ENCODE measurements at regions not wholly inside any gene's neighbourhood (a gene's known extent, or its start where the extent isn't known, plus 50 kb on each side); places are given as distances from the start of the nearest gene placed in this dataset.

DNA sequence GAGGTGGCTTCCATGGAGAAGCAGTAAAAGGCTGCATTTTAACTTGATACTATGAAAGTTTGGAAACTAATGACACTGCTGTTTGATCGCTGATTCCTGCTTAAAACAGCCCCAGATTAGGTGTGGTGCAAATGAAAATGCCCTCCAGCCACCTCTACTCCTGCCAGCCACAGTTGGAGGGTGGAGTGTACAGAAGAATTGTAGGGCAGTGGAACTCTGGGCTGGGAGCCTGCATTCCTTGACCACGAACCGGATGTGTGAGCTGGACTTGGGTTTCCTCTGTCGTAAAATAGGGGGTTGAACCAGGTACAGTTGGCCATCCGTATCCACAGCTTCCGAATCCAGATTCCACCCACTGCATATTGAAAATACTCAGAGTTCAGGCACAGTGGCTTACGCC, 84.6 kb upstream of the RFX8 start:
- H3K4me3 ChIP-seq (ENCODE audit: control insufficient read depth, low read depth, low read length) = no peak overlapping the region
- TF ChIP-seq, protein P1, sequence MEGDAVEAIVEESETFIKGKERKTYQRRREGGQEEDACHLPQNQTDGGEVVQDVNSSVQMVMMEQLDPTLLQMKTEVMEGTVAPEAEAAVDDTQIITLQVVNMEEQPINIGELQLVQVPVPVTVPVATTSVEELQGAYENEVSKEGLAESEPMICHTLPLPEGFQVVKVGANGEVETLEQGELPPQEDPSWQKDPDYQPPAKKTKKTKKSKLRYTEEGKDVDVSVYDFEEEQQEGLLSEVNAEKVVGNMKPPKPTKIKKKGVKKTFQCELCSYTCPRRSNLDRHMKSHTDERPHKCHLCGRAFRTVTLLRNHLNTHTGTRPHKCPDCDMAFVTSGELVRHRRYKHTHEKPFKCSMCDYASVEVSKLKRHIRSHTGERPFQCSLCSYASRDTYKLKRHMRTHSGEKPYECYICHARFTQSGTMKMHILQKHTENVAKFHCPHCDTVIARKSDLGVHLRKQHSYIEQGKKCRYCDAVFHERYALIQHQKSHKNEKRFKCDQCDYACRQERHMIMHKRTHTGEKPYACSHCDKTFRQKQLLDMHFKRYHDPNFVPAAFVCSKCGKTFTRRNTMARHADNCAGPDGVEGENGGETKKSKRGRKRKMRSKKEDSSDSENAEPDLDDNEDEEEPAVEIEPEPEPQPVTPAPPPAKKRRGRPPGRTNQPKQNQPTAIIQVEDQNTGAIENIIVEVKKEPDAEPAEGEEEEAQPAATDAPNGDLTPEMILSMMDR (IDR thresholded peaks at IDR 0.05; ENCODE audit: control insufficient read depth, insufficient read depth, low read depth, low read length, missing control alignments) = no peak
- no peak for DNase-seq (ENCODE audit: low read depth)

DNA sequence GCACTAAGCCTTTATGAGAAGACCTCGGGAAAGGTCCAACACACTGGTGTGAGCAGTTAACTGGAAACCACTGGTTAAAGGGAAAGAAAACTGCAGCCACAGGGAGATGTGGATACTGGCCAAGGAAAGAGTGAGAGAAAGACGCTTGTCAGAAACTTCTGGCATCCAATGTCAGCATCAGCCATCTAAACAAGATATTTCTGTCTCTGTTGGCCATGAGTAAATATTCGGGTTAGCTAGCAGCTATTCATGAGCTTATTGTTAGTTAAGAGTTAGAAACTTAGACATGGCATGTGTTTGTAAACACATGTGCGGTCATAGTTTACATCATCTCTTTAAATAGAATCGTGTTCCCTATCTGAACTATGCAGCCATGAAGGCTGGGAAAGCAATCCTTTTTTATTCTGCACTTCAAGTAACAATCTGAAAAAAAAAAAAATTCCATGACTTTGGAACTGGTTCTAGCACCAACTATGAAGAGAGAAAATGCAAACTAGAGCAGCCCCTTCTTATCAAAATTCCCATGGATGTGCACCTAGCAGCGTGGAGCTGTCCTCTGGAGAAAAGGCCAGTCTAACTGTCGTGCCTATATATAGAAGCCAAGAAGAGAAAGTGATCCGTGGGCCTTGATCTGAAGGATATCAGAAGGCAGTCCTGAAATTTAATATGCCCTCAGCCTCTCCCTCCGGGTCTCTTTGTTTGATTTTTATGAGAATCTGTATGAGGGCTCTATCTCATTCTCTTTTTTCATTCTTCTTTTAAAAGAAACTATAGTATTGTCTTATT, 84.0 kb upstream of the RFX8 start:
- H3K4me3 ChIP-seq (ENCODE audit: control insufficient read depth, low read depth, low read length) = no peak overlapping the region
- TF ChIP-seq, protein P1 (IDR thresholded peaks at IDR 0.05; ENCODE audit: control insufficient read depth, insufficient read depth, low read depth, low read length, missing control alignments) = no peak
- DNase-seq (ENCODE audit: low read depth) = no peak

DNA sequence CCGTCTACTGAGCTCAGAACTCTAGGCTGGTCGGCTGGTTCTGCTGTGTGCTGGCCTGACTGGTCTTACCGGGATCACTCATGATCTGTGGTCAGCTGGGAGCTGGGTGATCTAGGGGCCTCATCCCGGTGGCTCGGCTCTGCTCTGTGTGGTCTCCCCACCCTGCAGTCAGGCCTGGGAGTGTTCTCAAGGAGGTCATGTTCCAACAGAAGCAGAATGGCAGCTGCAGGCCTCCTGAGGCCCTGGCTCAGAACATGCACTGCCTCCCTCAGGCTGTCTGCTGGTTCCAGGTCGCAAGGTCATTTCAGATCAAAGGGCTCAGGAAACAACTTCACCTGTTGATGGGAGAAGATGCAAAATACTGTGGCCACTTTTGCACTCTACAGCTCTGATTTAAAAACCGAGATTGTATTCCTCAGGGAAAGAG, 81.1 kb upstream of the RFX8 start:
- TF ChIP-seq, protein P1 (IDR thresholded peaks at IDR 0.05; ENCODE audit: control insufficient read depth, insufficient read depth, low read depth, low read length, missing control alignments) = no peak
- no peak overlapping the region for H3K4me3 ChIP-seq (ENCODE audit: control insufficient read depth, low read depth, low read length)
- DNase-seq (ENCODE audit: low read depth) = no peak

DNA sequence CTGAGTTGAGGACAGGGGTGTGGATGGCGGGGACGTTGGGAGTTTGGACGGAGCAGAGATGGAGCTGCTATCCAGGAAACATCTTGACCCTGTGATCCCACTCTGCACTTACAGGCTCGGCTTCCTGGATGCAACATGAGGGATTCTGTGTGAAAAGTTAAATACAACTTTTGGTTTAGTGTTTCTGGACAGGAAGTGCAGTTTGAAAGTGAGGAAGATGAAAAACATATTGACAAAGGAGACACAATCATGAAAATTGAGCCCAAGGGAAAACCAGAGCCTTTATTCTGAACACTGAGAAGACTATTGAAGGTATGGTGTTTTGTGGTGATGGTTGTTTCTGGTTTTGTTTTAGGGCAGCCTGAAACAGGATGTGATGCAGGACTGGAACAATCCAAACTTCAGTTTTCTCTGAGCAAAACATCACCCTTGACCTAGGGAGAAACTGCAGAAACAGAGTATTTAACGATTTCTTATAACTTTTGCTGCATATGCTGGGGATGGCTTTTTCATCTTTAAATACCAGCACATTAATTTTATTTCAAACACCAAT, 76.5 kb upstream of the RFX8 start:
- no peak for DNase-seq (ENCODE audit: low read depth)
- no peak overlapping the region for H3K4me3 ChIP-seq (ENCODE audit: control insufficient read depth, low read depth, low read length)
- TF ChIP-seq, protein P1 (IDR thresholded peaks at IDR 0.05; ENCODE audit: control insufficient read depth, insufficient read depth, low read depth, low read length, missing control alignments) = no peak

DNA sequence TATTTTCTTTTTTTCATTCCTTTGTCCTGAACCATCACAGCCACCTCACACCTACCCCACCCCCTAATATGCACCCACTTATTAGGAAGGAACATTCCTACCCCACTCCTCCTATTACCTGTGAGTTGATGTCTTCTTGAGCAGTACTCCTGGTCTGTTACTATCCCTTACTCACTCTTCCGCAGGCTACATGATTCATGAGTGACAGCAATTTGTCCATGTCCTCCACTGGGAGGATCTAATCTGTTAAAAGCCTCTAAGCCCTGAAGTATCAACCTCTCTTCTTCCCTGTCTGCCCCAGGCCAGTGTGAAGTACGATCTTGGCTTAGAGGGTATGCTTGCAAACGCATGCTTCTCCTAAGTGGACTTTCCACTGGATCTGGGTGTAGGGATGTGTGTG, 75.6 kb upstream of the RFX8 start:
- TF ChIP-seq, protein P1 (IDR thresholded peaks at IDR 0.05; ENCODE audit: control insufficient read depth, insufficient read depth, low read depth, low read length, missing control alignments) = no peak
- no peak for DNase-seq (ENCODE audit: low read depth)
- no peak overlapping the region for H3K4me3 ChIP-seq (ENCODE audit: control insufficient read depth, low read depth, low read length)

DNA sequence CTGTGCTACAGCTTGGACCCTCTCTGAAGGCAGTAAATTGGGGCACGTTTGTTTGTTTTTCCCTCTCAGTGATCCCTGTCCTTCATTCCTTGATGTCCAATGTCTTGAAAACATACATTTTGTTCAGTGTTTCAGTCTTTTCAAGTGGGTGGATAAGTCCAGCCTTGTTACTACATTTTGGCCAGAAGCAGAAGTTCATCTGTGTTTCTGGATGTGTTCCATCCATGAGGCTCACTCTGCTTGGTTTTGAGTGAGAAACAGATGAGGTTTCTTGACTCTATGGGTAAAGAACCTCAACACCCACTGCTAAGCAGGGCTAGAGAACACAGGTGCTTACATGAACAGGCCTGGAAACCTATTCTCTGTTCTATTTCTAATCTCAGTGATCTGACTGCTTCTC, 74.5 kb upstream of the RFX8 start:
- H3K4me3 ChIP-seq (ENCODE audit: control insufficient read depth, low read depth, low read length) = no peak overlapping the region
- no peak for DNase-seq (ENCODE audit: low read depth)
- TF ChIP-seq, protein P1 (IDR thresholded peaks at IDR 0.05; ENCODE audit: control insufficient read depth, insufficient read depth, low read depth, low read length, missing control alignments) = no peak
